Left ventricle myocardium superior (tissue), 1 donor: ENCODE measurements at regions not wholly inside any gene's neighbourhood (a gene's known extent, or its start where the extent isn't known, plus 50 kb on each side); places are given as distances from the start of the nearest gene placed in this dataset.

Experiments
- ATAC-seq: fragments of 200-7000 bp; cut with Tn5 transposase; one replicate; pipeline ENCODE4 v1.9.1; 2020; ENCODE audit warnings: mild to moderate bottlenecking, moderate library complexity
- DNase-seq: peaks from one replicate; pipeline ENCODE4 v3.0.0-alpha.2; 2020
- intact Hi-C: fragments of 100-400 bp; cut with micrococcal nuclease; formaldehyde crosslinking; loops from one replicate; pipeline ENCODE4 v1.11.0; 2022
- donor health status: DM: no; HTN: yes; CAD: no; lungs with severe emphysema.

DNA sequence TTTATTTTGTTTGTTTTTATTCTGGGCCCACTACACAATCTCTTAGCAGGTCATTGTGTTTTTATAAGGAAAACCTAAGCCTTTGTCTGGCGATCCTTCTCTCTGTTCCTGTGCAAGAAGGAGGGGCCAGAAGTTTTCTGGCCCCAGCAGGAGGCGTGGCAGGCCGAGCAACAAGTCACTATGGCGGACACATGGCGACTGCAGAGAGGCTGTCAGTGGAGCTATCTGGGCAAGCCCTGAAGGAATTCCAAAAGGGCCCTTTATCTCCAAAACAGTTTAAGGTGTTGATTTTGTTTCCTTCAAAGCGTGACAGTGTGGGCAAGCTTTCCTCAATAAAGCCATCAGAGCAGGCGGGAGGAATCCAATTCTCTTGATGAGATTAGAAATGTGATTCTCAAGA lies 118.8 kb upstream of the CTAGE1 start:
- DNase-seq, result no peak
- no peak for ATAC-seq
- intact Hi-C loops, result no loop called here

DNA sequence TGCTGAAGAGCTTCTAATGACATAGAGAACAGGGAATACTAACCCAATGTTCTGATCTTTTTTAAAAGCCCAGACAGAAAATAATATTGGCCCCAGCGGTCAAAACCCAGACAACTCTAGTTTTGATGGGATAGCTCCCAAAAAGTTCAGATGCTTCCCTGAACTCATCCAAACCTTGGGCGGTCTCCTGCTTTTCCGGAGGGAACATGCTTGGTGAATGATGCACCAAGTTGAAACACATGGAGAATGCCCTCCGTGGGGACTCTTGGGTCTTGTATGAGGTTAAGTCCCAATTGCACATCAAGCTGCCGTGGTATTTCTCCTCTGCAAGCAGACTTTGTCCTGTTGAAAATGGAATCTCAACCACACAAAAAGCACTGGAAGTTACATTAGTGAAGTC lies 120.7 kb upstream of the CTAGE1 start:
- ATAC-seq (peak; percentile 88), DNase-seq (peak; percentile 52)
- intact Hi-C loops, result no loop called here

DNA sequence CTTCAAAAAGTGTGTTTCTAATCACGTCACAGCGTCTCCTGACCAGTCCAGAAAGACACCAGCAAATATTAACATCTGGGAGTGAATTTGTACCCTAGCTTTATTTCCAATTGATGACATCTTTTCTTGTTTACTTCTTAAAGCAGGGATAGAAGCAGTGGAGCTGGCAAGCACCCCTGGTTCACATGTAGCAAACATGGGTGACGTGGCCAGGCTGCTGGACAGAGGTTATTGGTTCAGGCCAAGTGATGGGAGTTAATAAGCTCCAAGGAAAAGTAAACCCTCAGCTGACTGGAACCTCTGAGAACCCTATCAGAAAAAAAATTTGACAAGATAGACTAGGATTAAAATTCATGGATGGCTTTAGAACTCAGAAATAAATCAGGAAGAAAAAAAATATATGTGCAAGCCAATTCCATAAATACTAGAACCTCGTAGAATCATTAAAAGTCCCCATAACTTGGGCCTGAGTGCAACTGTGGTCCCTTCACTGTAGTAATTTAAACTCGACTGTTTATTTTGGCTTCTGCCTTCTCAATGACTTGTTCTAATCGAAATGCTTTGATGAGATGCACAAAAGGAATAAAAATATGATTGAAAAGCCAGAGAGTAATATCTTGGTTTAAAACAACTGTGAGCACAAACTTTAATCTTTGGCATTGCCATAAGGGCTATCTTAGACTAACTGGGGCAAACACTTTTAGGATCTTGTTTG lies 121.5 kb upstream of the CTAGE1 start:
- peak; percentile 73 for ATAC-seq
- DNase-seq, result peak; percentile 79
- intact Hi-C loops, result no loop called here

DNA sequence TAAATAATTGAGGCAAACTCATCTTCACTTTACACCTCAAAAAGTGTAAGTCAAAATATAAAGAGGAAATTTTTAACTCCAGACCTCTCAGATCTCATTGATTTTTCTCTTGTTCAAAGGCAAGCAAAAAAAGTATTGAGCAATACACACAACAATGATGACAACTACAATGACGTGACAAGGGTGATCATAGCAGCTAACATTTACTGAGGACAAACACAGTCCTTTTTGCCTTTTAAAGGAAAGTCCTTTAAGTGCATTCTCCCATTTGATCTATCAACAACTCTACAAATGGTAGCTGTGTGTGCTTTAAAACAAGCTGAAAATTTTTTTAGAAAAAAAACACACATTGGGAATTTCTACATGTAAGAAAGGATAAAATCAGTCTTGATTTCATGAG lies 123.5 kb upstream of the CTAGE1 start:
- DNase-seq (no peak), ATAC-seq (no peak)
- intact Hi-C loops, result loop anchor here (10.0 kb wide), 1 partner anchor 56 kb away; no protein-coding TSS in a partner anchor

DNA sequence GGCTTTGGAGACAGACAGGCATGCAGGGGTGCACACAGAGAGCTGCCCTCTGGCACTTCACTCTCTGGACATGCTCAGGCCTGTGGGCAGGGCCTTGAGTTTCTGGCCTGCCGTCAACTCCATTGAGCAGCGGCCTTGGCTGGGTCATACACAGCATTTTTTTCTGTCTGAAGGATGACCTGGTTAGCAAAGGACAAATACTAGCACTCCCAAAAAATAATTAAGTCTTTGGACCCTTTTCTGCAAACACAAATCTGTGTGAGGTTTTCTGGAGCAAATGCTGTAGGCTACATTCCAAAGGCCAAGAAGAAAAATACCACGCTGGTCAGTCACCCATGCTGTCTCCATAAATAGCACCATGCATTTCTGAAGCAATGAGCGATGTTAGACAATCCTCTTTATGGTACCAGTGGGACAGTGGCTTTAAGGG lies 124.7 kb upstream of the CTAGE1 start:
- ATAC-seq (peak; percentile 47), DNase-seq (peak; percentile 53)
- intact Hi-C loops, result loop anchor here (10.0 kb wide), 1 partner anchor 58 kb away; no protein-coding TSS in a partner anchor

DNA sequence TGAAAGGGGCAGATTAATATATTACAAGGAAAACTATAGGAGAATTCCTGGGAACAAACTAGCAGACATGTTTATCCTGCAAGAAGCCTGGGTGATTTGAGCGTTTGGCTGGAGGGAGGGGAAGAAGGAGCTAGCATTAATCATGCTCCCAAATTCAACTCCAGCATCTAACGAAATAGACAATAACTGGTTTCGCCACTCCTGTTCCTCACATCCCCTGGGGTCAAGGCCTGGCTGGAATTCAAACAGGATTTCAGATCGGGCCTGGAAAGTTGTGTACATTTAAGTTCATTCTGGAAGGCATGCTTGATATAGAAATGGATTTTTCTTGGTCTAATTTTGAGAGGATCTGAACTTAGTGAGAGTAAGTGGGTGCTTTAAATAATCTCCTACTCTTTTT lies 126.1 kb upstream of the CTAGE1 start:
- ATAC-seq (no peak), DNase-seq (no peak)
- intact Hi-C loops, result loop anchor here (10.0 kb wide), 1 partner anchor 59 kb away; no protein-coding TSS in a partner anchor

DNA sequence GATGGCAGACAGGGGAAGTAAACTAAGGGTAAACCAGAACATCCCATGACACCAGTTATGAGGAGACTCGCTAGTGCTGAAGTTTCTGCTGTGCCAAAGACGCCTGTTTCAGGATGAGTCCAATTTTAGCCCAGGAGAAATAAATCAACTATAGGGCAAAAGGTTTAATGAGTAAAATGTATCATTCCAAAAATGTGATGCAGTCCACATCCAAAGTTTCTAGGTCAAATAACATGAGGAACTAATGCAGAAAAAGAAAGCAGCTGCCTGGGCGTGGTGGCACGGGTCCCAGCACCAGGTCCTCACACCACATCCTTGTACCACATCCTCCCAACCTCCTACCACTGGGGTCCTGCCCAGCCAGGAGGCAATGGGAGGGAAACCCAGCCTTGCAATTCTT lies 126.9 kb upstream of the CTAGE1 start:
- DNase-seq (no peak), ATAC-seq (no peak)
- intact Hi-C loops, result loop anchor here (10.0 kb wide), 1 partner anchor 60 kb away; no protein-coding TSS in a partner anchor

DNA sequence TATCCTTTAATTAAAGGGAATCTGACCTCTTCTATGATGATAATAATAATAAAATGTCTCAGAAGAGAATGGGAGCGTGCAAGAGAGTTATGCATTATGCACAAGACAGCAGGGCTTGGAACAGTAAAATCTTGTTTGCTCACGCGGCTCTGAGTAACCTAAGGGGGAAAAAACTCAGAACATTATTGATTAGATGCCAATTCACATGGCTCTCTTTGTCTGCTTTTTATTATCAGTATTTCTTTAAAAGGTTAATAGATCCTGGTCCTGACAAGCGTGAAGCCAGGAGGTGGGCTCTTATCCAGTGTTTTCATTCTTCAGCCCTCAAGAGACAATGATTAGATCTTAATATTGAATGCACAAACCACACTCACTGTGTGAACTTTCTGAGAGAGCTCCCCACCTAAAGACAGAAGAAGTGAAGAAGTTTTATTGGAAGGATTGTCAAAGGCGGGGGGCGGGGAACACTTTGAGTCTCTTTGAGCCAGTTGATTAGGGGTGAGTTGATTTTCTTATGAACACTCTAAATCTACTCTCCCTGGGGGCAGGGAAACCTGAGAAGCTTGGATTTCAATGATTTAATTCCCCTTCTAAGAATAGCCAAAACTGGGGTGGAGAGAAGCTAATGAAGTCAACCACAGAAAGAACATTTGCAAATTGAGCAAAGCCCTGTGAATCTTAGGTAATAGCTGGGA lies 127.5 kb upstream of the CTAGE1 start:
- ATAC-seq, result no peak
- no peak for DNase-seq
- intact Hi-C loops, result loop anchor here (10.0 kb wide), 1 partner anchor 60 kb away; no protein-coding TSS in a partner anchor

DNA sequence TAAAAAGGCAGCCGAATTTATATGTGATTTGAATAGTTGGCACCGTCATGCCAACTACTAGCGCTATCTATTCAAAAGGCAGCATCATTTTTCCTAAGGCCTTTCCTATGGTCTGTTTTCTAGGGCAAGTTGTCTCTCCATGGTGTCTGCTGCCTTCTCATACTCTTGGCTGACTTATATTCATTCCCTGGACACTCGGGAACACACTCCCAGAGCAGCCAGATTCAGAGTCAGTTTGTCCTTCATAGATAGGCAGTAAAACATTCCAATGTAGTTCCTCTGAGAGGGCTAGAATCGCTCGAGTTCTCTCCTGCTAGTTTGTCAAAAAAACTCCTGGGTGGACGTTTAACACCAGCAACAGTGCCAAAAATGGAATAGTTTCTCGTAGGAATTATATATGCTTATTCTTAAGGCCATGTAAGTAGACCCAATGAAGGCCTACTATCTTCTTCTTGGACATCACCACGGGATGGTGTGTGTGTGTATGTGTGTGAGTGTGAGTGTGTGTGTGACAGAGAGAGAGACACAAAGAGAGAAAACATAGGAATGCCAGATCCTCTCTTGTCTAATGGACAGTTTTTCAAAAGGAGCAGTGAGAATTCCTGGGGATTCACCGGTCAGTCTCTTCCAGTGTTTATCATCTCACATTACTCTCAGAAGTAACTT lies 129.3 kb upstream of the CTAGE1 start:
- intact Hi-C loops, result loop anchor here (10.0 kb wide), 1 partner anchor 62 kb away; no protein-coding TSS in a partner anchor
- DNase-seq, result no peak
- ATAC-seq, result peak; percentile 48

DNA sequence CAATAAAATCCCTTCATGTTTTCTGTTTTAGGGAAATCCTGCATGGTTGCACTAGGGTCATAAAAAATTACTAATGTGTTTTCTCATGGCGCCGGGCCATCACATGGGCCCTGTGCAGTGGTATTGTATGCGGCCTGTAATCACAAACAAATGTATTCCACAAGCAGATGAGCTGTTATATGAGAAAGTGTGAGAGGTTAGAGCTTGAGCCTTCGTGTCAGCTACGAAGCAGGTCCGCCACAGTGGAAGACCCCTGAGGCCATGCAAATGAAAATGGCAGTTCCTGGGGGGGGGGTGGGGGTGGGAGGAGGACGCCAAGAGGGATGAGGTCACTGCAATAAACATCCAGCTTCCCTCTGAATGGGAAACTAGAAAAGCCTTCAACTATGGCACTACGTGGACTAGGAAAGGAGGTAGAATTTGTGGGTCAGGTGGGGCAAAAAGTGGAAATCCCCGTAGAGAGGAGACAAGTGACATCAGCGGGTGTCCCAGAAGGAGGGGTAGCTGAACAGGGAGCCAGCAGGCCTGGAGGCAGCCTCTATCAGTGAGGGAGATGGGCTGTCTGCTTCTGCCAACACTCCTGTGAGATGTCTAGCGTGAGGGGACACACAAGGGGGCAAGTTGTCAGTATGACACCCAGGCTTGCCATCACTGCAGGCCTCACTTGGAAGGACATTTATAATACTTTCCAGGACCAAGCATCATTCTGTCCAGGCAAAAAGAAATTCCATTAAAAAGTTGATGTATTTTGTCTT lies 130.3 kb upstream of the CTAGE1 start:
- no peak for ATAC-seq
- no peak for DNase-seq
- intact Hi-C loops, result loop anchor here (10.0 kb wide), 1 partner anchor 63 kb away; no protein-coding TSS in a partner anchor

DNA sequence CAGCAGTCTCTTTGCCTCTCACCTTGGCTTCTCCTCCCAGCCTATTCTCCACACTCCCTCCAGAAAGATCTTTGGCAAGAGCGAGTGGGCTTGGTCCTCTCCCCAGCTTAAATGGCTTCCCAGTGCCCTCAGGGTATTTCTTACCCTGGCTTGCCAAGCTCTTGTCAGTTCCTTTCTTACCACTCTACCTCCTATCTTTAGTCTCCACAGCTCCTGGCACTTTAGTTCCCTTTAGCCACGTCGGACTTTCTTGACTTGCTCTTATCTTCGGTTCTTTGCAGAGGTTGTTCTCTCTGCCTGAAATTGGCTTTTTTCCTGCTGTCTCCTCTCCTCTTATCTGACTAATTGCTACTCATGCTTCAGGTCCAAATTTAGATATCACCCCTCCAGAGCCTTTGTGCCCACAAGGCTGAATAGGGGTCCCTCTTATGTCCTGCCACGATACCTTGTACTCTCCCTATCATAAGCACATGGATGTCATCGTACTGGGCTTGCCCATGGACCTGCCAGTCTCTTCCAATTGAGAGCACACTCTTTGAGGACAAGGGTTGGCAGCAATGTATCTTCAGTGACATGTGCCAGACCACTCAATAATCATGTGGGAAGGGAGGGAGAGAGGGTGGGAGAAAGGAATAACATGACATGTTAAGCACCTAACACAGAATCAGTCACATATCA lies 131.7 kb upstream of the CTAGE1 start:
- intact Hi-C loops, result loop anchor here (10.0 kb wide), 1 partner anchor 65 kb away; no protein-coding TSS in a partner anchor
- ATAC-seq (peak; percentile 88), DNase-seq (no peak)

DNA sequence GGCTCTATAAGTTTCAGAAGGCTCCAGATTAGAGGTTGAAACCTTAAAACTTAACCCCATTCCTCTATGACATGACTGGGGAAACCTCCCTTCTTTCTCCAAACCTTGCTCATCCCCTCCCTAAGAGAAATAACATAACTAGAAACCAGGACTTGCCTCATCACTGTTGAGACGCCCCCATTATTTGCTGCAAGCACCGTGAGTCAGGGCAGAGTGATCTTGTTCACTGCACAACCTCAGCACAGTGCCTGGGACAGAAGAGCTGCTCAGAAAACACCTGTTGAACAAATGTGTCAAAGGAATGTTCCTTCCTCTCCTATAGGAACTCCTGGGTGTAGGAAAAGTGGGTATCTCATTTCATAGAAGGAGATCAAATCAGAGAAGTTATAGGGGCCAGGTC lies 132.7 kb upstream of the CTAGE1 start:
- no peak for ATAC-seq
- DNase-seq, result no peak
- intact Hi-C loops, result no loop called here

DNA sequence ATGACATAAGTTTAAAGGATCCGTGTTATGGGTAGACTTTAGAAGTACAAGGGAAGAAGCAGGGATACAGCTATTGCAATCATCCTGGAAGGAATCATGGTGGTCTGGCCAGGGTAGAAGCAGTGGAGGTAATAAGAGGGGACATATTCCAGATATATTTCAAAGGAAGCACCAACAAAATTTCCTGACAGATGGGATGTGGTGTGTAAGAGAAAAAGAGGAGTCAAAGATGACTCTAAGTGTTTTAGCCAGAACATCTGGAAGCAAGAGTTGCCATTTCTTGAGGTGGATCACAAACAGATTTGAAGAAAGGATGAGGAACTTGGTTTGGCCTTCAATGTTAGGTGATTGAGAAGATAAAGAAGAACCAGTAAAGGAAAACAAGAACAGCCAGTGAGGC lies 133.1 kb upstream of the CTAGE1 start:
- intact Hi-C loops, result no loop called here
- DNase-seq (no peak), ATAC-seq (no peak)

DNA sequence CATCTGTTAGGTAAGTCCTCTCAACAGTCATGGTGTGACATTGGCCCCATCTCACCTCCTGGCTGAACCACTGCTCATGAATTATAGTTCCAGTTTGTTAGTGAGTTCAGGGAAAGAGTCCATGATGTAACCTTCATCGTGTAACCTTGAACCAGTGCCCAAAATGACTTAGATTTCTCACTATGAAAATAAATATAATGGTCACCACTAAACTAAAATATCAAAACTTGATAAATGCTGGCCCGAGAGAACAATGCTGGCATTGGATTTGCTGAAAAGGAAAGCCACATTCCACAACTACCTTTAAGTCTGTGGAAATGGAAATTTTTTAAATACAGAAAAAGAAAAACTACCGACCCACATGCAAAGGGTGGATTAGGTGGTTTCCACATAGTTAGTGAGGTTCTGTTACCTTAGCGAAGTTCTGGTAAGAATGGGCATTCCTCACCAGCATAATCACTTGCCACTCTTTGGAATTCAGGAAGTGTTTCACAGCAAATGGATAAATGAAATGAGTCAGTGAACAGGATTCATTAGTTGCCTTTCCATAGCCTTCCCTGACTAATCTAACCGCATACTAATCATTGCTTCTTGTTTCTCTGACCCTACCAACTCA lies 133.9 kb upstream of the CTAGE1 start:
- no peak for ATAC-seq
- DNase-seq, result no peak
- intact Hi-C loops, result no loop called here

DNA sequence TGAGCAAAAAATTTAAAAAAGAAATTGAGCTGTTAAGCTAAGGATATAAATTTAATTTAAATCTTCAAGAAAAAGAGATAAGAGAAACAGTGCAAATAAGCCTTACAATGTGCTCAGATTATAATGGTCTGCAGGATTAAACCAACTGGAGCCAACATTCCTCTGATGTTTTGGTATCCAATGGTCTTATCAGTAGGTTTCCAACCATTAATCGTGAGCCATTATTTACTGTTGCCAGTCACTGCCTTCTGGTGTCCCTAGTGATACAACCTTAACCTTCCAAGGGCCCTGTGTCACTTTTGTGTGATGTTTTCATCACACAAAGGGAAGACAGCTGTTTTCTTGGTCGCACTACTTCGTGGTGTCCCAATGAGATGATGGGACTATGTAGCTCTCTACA lies 134.5 kb upstream of the CTAGE1 start:
- intact Hi-C loops, result no loop called here
- no peak for ATAC-seq

DNA sequence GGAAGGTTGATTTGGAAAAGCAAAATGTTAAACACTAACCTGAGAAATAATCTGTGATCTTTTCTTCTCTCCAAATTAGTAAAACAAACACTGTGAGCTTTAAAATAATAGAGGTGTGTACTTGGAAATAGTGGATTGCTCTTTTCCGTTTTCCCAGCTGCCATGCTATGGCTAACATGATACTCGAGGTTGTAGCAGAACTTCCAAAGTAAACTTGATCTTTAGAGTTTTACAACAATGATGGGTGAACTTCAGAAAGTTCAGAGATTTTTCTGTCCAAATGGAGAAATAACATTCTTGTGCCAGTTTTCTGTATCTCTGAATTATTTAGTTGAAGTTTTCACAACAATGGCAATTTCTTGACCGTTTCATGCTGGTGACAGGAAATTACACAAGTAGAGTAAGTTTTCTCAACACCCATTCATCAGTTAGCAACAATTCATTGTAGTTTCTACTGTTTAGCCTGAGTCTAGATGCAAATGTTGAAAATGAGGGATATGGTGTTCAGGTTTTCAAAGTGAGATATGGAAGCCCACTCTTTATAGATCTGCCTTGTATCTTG lies 135.3 kb upstream of the CTAGE1 start:
- no peak for DNase-seq
- ATAC-seq, result no peak
- intact Hi-C loops, result no loop called here

More for the DNA sequence above, 134.5 kb upstream of the CTAGE1 start:
- DNase-seq, result no peak

DNA sequence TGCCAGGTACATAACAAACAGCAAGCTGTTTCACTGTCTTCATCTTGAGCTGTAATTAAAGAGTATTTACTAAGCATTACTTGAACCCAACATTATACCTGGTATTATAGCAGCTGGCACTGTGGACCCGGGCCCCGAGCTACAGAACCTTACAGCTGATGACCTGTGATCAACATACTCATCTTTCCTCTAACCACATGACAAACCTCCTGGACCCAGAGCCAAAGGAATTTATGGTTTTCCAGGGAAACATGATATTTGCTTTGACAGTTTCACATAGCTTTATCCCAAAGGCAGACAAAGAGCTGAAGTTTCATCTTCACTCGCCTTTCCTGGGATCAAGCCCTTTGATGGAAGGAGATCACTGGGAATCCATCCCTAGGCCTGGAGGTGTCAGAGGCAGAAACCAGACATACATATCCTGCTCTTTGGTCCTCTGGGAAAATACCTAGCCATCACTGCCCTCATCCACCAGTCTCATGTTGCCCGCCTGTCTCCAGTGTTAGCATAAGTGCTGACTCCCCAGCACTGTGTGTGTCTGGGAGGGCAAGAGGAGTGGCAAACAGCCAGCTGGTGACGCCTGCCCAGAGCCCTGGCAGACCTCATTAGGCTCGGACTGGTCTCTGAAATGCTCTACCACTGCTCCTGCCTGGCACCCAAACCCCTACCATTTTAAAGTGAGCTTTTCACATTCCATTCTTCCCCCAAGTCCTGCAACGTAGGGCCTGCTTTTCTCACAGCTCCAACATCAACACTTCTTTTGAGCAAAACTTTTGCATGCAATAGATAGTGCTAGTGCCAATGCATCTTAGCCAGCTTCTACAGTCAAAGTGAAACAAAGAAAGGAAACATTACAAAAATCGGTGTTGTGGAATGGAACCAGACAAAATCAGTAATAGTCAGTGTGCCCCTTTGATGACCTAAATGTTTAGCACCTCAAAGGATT lies 138.8 kb upstream of the CTAGE1 start:
- intact Hi-C loops, result loop anchor here (5.0 kb wide), 1 partner anchor 89 kb away; no protein-coding TSS in a partner anchor
- ATAC-seq, result peak; percentile 60

More for the DNA sequence above, 138.8 kb upstream of the CTAGE1 start:
- peak; percentile 90 for DNase-seq
